HG03342 (cell line): ENCODE measurements at regions not wholly inside any gene's neighbourhood (a gene's known extent, or its start where the extent isn't known, plus 50 kb on each side); places are given as distances from the start of the nearest gene placed in this dataset.

Experiments used
- ATAC-seq: cut with Tn5 transposase; IDR thresholded peaks from one replicate; pipeline ENCODE4 v1.9.1; 2021; ENCODE audit warnings: mild to moderate bottlenecking, moderate library complexity; ENCODE audit not compliant: unreplicated experiment

GRCh38 chr22:49299821-49300231, 527.8 kb downstream of the BRD1 start:
- ATAC-seq: no peak

GRCh38 chr22:49298834-49299750, 528.6 kb downstream of the BRD1 start:
- no peak for ATAC-seq

GRCh38 chr22:49297871-49298721, 529.6 kb downstream of the BRD1 start:
- ATAC-seq: no peak

- ATAC-seq: no peak
These were observed 530.3 kb downstream of the BRD1 start for GRCh38 chr22:49297286-49297870.

- ATAC-seq: no peak
These were observed 531.1 kb downstream of the BRD1 start for GRCh38 chr22:49296561-49296960.

GRCh38 chr22:49295851-49296560, 531.7 kb downstream of the BRD1 start:
- ATAC-seq: no peak

GRCh38 chr22:49295465-49295743, 532.3 kb downstream of the BRD1 start:
- ATAC-seq: no peak

GRCh38 chr22:49294656-49295464, 532.8 kb downstream of the BRD1 start:
- no peak for ATAC-seq

- no peak for ATAC-seq
These were observed 534.8 kb downstream of the BRD1 start for GRCh38 chr22:49292909-49293308.

- ATAC-seq: no peak
These were observed 535.9 kb downstream of the BRD1 start for GRCh38 chr22:49291781-49292180.

- ATAC-seq: no peak
These were observed 536.5 kb downstream of the BRD1 start for GRCh38 chr22:49291169-49291568.

GRCh38 chr22:49290711-49291110, 537.0 kb downstream of the BRD1 start:
- ATAC-seq: no peak

- ATAC-seq: no peak
These were observed 537.6 kb downstream of the BRD1 start for GRCh38 chr22:49289822-49290679.

- no peak for ATAC-seq
These were observed 541.4 kb downstream of the BRD1 start for GRCh38 chr22:49286181-49286760.

GRCh38 chr22:49284931-49285330, 542.7 kb downstream of the BRD1 start:
- no peak for ATAC-seq

GRCh38 chr22:49284056-49284784, 543.5 kb downstream of the BRD1 start:
- no peak for ATAC-seq

- ATAC-seq: no peak
These were observed 545.1 kb downstream of the BRD1 start for GRCh38 chr22:49282596-49282995.
